SK-N-MC (cell line): ENCODE measurements at regions not wholly inside any gene's neighbourhood (a gene's known extent, or its start where the extent isn't known, plus 50 kb on each side); places are given as distances from the start of the nearest gene placed in this dataset.

Experiments
- EZH2 ChIP-seq: fragments of 200-600 bp; sonication (generic); IDR thresholded peaks from one replicate; pipeline ENCODE4 v1.6.1; 2017; ENCODE audit warnings: antibody characterized with exemption
- POLR2AphosphoS5 ChIP-seq: IDR thresholded peaks from 2 replicates; pipeline ENCODE4 v1.6.1; 2012; ENCODE audit warnings: mild to moderate bottlenecking, low read depth, low read length, borderline replicate concordance

GRCh38 chr3:107969994-107970819, 120.6 kb downstream of the CD47 start:
- TF ChIP-seq POLR2AphosphoS5: no peak
- no peak for TF ChIP-seq EZH2
